Naive thymus-derived CD4-positive, alpha-beta T cell (primary cell): ENCODE measurements at regions not wholly inside any gene's neighbourhood (a gene's known extent, or its start where the extent isn't known, plus 50 kb on each side); places are given as distances from the start of the nearest gene placed in this dataset.

Experiments used
- ATAC-seq: fragments of 150-1000 bp; cut with Tn5 transposase; 2 replicates; pipeline ENCODE4 v1.10.0; 2021; ENCODE audit warnings: mild to moderate bottlenecking, moderate library complexity
- CTCF ChIA-PET: fragments of 350-600 bp; sonication (Branson Sonifier 250); formaldehyde crosslinking; loops from one replicate; lab custom pipeline; 2021; ENCODE audit warnings: antibody characterized with exemption; lab: Charles Lee
- POLR2A ChIA-PET: fragments of 350-600 bp; sonication (Branson Sonifier 250); formaldehyde crosslinking; loops from one replicate; lab custom pipeline; 2021; ENCODE audit warnings: antibody characterized with exemption, inconsistent platforms; lab: Charles Lee
- DNase-seq, 9 donors: peaks; one replicate each; pipeline versions ENCODE4 v3.0.0 to v3.0.0-alpha.2; 2020 to 2022; ENCODE audit warnings: mixed read lengths in 1 of 9
- H3K27ac ChIP-seq: one replicate; pipeline ENCODE4 v1.7.0; 2013; ENCODE audit warnings: mild to moderate bottlenecking, low read depth, low read length, moderate library complexity
- H3K27me3 ChIP-seq, 2 donors: one replicate each; pipeline ENCODE4 v1.7.0; 2013; ENCODE audit warnings: low read length in 2 of 2, mild to moderate bottlenecking in 2 of 2, moderate library complexity in 2 of 2; ENCODE audit not compliant: control insufficient read depth in 2 of 2, insufficient read depth in 2 of 2
- H3K36me3 ChIP-seq, 3 experiments: 1 replicate in 2 of 3; 2 replicates in 1 of 3; pipeline ENCODE4 v1.7.0; 2013; ENCODE audit warnings: low read length in 3 of 3, mild to moderate bottlenecking in 3 of 3, moderate library complexity in 1 of 3; ENCODE audit not compliant: insufficient read depth in 3 of 3, control insufficient read depth in 2 of 3
- H3K4me1 ChIP-seq, 2 donors: one replicate each; pipeline ENCODE4 v1.7.0; 2013; ENCODE audit warnings: low read length in 2 of 2, mild to moderate bottlenecking in 2 of 2, moderate library complexity in 1 of 2; ENCODE audit not compliant: control insufficient read depth in 2 of 2, insufficient read depth in 2 of 2
- H3K4me3 ChIP-seq: 2 replicates; pipeline ENCODE4 v1.7.0; 2013; ENCODE audit warnings: mild to moderate bottlenecking, low read length
- H3K9me3 ChIP-seq, 3 experiments: 1 replicate in 2 of 3; 2 replicates in 1 of 3; pipeline ENCODE4 v1.7.0; 2013; ENCODE audit warnings: low read length in 3 of 3; ENCODE audit not compliant: control insufficient read depth in 2 of 3
- H3K27ac Mint-ChIP-seq, 9 donors: one replicate each; pipeline ENCODE4 v1.8.0; 2020 to 2022; ENCODE audit warnings: mixed read lengths in 9 of 9, mild to moderate bottlenecking in 8 of 9, moderate library complexity in 5 of 9, inconsistent platforms in 2 of 9
- H3K27me3 Mint-ChIP-seq, 5 donors: one replicate each; pipeline ENCODE4 v1.8.0; 2021 to 2022; ENCODE audit warnings: mixed read lengths in 5 of 5, mild to moderate bottlenecking in 1 of 5
- H3K36me3 Mint-ChIP-seq, 5 donors: one replicate each; pipeline ENCODE4 v1.8.0; 2020 to 2022; ENCODE audit warnings: mixed read lengths in 5 of 5, mild to moderate bottlenecking in 3 of 5, inconsistent platforms in 1 of 5
- H3K4me1 Mint-ChIP-seq, 7 donors: one replicate each; pipeline ENCODE4 v1.8.0; 2020 to 2022; ENCODE audit warnings: mixed read lengths in 7 of 7, mild to moderate bottlenecking in 3 of 7, inconsistent platforms in 1 of 7
- H3K4me3 Mint-ChIP-seq, 10 donors: one replicate each; pipeline ENCODE4 v1.8.0; 2020 to 2022; ENCODE audit warnings: mild to moderate bottlenecking in 10 of 10, mixed read lengths in 10 of 10, moderate library complexity in 6 of 10, inconsistent platforms in 2 of 10
- H3K9me3 Mint-ChIP-seq, 11 donors: one replicate each; pipeline ENCODE4 v1.8.0; 2020 to 2022; ENCODE audit warnings: mixed read lengths in 11 of 11, mild to moderate bottlenecking in 4 of 11, inconsistent platforms in 1 of 11, moderate library complexity in 1 of 11
- intact Hi-C, 2 donors: fragments of 100-400 bp; cut with micrococcal nuclease; formaldehyde crosslinking; loops; one replicate each; pipeline ENCODE4 v1.15.1; 2023

DNA sequence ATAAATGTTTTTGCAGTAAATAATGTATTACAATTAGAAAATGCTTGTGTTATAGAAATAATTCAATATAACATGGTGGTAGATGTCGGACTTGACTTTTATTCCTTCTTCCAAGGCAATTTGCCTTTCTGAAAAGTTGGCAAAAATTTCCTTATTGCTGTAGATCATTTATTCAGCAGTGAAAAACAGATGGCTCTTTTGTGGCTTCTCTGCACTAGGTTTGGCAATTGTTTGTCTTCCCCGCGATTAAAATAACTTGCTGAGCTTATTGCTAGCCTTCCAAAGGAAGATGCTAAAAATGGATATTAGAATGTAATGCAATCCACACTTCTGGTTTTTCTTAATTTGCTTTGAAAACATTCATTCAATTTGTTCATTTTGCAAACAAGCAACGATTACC is 1977.9 kb upstream of the ADGRL3 start:
- ATAC-seq (no peak), DNase-seq (no peak)
- no peaks in the 10 kb centered on the region for H3K4me1 Mint-ChIP-seq
- no peaks in the 10 kb centered on the region for H3K36me3 ChIP-seq
- no peaks in the 10 kb centered on the region for H3K4me1 ChIP-seq
- no peak overlapping the region for H3K27ac Mint-ChIP-seq
- no peaks in the 10 kb centered on the region for H3K27me3 ChIP-seq
- H3K9me3 ChIP-seq: no peaks in the 10 kb centered on the region
- CTCF ChIA-PET: no interaction called here
- peaks cover 0 to 18% (median 2%) of the 10 kb centered on the region in 11 donors for H3K9me3 Mint-ChIP-seq
- no peak overlapping the region for H3K27ac ChIP-seq
- no peak overlapping the region for H3K4me3 Mint-ChIP-seq
- H3K36me3 Mint-ChIP-seq: no peaks in the 10 kb centered on the region
- no peaks in the 10 kb centered on the region for H3K27me3 Mint-ChIP-seq
- POLR2A ChIA-PET: no interaction called here
- H3K4me3 ChIP-seq: no peak overlapping the region
- intact Hi-C loops: no loop called here

DNA sequence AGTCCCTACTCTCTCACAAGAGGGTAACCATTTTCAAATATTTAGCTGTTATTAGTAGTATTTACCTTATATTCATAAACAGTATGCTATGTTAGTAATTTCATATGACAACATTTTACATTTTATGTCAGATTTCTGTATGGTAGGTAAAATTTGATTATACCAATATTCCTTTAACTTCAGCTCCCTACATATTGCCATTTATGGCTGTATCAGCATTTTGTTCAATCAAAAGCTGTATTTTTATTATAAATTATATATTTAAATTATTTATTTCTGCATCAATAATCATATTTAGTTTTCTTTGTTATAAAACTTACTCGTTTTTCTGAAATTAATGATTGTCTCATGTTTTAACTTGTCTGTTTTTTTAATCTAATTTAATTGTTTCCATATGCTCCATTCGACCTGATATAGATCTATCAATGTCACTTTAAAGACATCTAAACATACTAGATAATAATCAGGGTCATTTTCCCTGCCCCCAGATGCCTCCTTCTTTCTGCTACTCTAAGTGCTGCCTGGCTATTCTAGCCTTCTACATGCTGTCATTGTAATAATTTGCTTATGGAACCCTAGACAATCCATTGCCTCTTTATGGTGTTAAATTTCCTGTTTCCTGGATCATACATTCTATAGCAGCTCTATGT is 1976.7 kb upstream of the ADGRL3 start:
- intact Hi-C loops: no loop called here
- Mint-ChIP-seq H3K36me3 (no peaks in the 10 kb centered on the region), H3K27ac (no peak overlapping the region), H3K4me3 (no peak overlapping the region), H3K9me3 (peaks cover 0 to 18% (median 3%) of the 10 kb centered on the region in 11 donors), H3K27me3 (no peaks in the 10 kb centered on the region), H3K4me1 (no peaks in the 10 kb centered on the region)
- no peaks in the 10 kb centered on the region for H3K9me3 ChIP-seq
- no peaks in the 10 kb centered on the region for H3K4me1 ChIP-seq
- POLR2A ChIA-PET: no interaction called here
- H3K4me3 ChIP-seq: no peak overlapping the region
- no peaks in the 10 kb centered on the region for H3K27me3 ChIP-seq
- H3K36me3 ChIP-seq: no peaks in the 10 kb centered on the region
- no peak overlapping the region for H3K27ac ChIP-seq
- DNase-seq: no peak
- no peak for ATAC-seq
- CTCF ChIA-PET: no interaction called here

DNA sequence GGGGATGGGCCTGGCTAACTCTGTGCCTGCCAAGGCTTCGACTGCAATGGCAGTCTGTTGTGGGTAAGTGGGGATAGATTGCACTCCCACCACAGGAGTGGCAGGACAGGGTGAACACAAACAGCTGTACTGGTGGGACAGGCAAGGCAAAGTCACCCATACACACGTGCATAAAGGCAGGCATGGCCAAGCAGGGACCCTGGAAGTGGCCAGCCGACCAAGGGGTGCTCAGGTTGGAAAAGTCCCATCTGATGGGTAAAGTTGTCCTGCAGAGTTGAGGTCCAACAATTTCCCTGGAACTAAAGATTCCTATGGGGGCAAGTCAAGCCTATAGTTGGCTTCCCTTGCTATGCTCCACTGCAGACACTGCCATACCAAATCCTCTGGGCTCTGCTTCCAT is 1961.9 kb upstream of the ADGRL3 start:
- intact Hi-C loops: no loop called here
- CTCF ChIA-PET: no interaction called here
- H3K36me3 ChIP-seq: no peaks in the 10 kb centered on the region
- ATAC-seq (no peak), DNase-seq (no peak)
- no peak overlapping the region for H3K4me3 ChIP-seq
- H3K4me1 Mint-ChIP-seq: no peaks in the 10 kb centered on the region
- POLR2A ChIA-PET: no interaction called here
- no peaks in the 10 kb centered on the region for H3K9me3 ChIP-seq
- H3K9me3 Mint-ChIP-seq: peaks cover 4 to 56% (median 19%) of the 10 kb centered on the region in 11 donors
- H3K27me3 ChIP-seq: no peaks in the 10 kb centered on the region
- no peak overlapping the region for H3K4me3 Mint-ChIP-seq
- no peak overlapping the region for H3K27ac Mint-ChIP-seq
- no peak overlapping the region for H3K27ac ChIP-seq
- no peaks in the 10 kb centered on the region for H3K27me3 Mint-ChIP-seq
- no peaks in the 10 kb centered on the region for H3K4me1 ChIP-seq
- H3K36me3 Mint-ChIP-seq: peaks cover 0 to 3% (median 0%) of the 10 kb centered on the region in 5 donors

DNA sequence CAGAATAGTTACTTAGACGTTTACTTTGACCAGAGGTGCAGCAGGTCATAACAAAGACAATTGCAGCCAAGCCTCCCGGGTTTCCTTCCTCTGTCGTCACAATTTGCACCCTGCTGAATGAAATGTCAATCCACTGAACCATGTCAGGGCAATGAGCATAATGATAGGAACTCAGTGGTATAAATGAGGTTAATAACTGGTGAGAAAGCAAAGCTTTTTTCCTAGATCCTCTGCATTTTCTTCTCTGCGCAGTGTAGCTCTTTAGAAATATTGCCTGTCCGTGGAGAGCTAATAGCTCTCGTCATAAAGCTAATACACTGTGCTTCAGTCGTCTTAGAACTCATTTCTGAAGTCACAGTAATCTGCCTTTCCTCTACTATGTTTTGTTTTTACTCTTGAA is 1960.1 kb upstream of the ADGRL3 start:
- DNase-seq (no peak), ATAC-seq (no peak)
- ChIA-PET CTCF (no interaction called here), POLR2A (no interaction called here)
- no peaks in the 10 kb centered on the region for H3K27me3 ChIP-seq
- no peaks in the 10 kb centered on the region for H3K4me1 ChIP-seq
- H3K27ac ChIP-seq: no peak overlapping the region
- peaks cover 8 to 54% (median 16%) of the 10 kb centered on the region in 11 donors for H3K9me3 Mint-ChIP-seq
- H3K36me3 ChIP-seq: no peaks in the 10 kb centered on the region
- peaks cover 0 to 3% (median 0%) of the 10 kb centered on the region in 5 donors for H3K36me3 Mint-ChIP-seq
- intact Hi-C loops: no loop called here
- no peak overlapping the region for H3K4me3 Mint-ChIP-seq
- no peaks in the 10 kb centered on the region for H3K27me3 Mint-ChIP-seq
- no peak overlapping the region for H3K4me3 ChIP-seq
- H3K4me1 Mint-ChIP-seq: no peaks in the 10 kb centered on the region
- H3K27ac Mint-ChIP-seq: no peak overlapping the region
- no peaks in the 10 kb centered on the region for H3K9me3 ChIP-seq

DNA sequence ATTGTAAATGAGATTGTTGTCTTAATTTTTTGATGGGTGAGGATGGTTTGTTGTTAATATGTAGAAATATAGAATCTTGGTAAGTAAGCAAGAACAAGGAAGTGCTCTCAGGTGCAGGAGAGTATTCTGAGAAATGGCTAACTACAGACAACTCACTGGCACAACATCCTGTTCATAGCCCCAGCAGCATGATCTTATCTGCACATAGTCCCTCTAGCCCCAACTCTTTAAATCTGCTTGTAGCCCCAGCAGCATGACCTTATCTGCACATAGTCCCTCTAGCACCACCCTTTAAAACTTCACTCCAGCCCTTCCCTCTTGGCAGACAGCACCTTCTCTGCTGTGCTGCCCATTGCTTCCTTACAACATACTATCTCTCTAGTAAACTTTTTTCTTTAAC is 1957.1 kb upstream of the ADGRL3 start:
- intact Hi-C loops: no loop called here
- H3K27me3 Mint-ChIP-seq: no peaks in the 10 kb centered on the region
- DNase-seq (no peak), ATAC-seq (no peak)
- CTCF ChIA-PET: no interaction called here
- no peaks in the 10 kb centered on the region for H3K36me3 ChIP-seq
- no peaks in the 10 kb centered on the region for H3K27me3 ChIP-seq
- no peak overlapping the region for H3K27ac ChIP-seq
- H3K4me3 Mint-ChIP-seq: peak overlapping the region in 1 of 10 donors; percentile 15
- H3K27ac Mint-ChIP-seq: no peak overlapping the region
- H3K9me3 Mint-ChIP-seq: peaks cover 4 to 43% (median 10%) of the 10 kb centered on the region in 11 donors
- no peaks in the 10 kb centered on the region for H3K4me1 Mint-ChIP-seq
- no peak overlapping the region for H3K4me3 ChIP-seq
- H3K4me1 ChIP-seq: no peaks in the 10 kb centered on the region
- POLR2A ChIA-PET: no interaction called here
- no peaks in the 10 kb centered on the region for H3K9me3 ChIP-seq
- H3K36me3 Mint-ChIP-seq: no peaks in the 10 kb centered on the region

DNA sequence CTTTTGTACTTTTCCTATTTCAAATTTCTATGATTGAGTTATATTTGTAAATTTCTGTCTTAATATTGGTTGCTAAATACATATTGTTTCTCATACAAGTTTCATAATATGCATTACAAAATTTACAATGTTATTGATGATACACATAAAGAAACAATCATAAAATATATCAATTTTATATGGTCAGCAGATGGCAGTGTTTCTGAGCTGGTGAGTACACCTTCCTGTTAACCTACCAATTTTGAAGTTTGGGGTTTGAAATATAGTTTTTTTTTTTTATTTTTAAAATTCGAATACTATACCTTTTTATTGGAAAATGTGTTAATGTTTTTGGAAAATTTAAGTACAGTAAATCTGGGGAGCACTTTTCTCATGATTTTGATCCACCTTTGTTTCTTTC is 1953.1 kb upstream of the ADGRL3 start:
- Histone ChIP-seq H3K9me3 (no peaks in the 10 kb centered on the region), H3K4me1 (no peaks in the 10 kb centered on the region), H3K27ac (no peak overlapping the region), H3K36me3 (no peaks in the 10 kb centered on the region), H3K27me3 (no peaks in the 10 kb centered on the region), H3K4me3 (no peak overlapping the region)
- H3K9me3 Mint-ChIP-seq: peaks cover 0 to 33% (median 7%) of the 10 kb centered on the region in 11 donors
- peaks cover 0 to 1% (median 0%) of the 10 kb centered on the region in 7 donors for H3K4me1 Mint-ChIP-seq
- intact Hi-C loops: loop anchor here in 1 of 2 donors (5.0 kb wide), 1 partner anchor 955 kb away; no protein-coding TSS in a partner anchor
- CTCF ChIA-PET: no interaction called here
- H3K27ac Mint-ChIP-seq: no peak overlapping the region
- H3K4me3 Mint-ChIP-seq: no peak overlapping the region
- POLR2A ChIA-PET: no interaction called here
- H3K27me3 Mint-ChIP-seq: no peaks in the 10 kb centered on the region
- no peaks in the 10 kb centered on the region for H3K36me3 Mint-ChIP-seq
- ATAC-seq: no peak
- DNase-seq: no peak

DNA sequence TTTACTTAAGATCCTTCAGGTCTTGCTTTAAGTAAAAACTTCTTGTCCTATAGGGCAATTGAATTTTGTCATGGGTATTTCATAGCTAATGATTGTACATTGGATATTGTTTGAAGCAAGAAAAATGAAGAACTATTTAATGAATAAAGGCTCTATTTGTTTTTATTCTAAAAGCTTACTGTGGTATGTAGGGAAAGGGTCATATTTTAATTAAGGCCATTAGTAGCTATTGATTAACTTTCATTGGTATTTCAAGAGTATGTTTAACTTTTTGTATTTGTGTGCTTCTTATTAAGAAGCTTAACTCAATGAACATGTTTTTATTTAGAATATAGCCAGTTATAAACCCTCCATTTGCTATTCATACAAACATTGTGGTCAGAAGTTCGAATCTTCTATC is 1951.8 kb upstream of the ADGRL3 start:
- Mint-ChIP-seq H3K27me3 (no peaks in the 10 kb centered on the region), H3K4me3 (no peak overlapping the region), H3K36me3 (no peaks in the 10 kb centered on the region), H3K9me3 (peaks cover 0 to 22% (median 4%) of the 10 kb centered on the region in 11 donors), H3K4me1 (peaks cover 0 to 1% (median 0%) of the 10 kb centered on the region in 7 donors), H3K27ac (no peak overlapping the region)
- intact Hi-C loops: loop anchor here in 1 of 2 donors (5.0 kb wide), 1 partner anchor 954 kb away; no protein-coding TSS in a partner anchor
- H3K27ac ChIP-seq: no peak overlapping the region
- H3K4me3 ChIP-seq: no peak overlapping the region
- no peaks in the 10 kb centered on the region for H3K9me3 ChIP-seq
- ATAC-seq: no peak
- ChIA-PET CTCF (no interaction called here), POLR2A (no interaction called here)
- no peaks in the 10 kb centered on the region for H3K4me1 ChIP-seq
- no peaks in the 10 kb centered on the region for H3K27me3 ChIP-seq
- H3K36me3 ChIP-seq: no peaks in the 10 kb centered on the region
- DNase-seq: no peak
